Muscle layer of duodenum (tissue), 2 donors: ENCODE measurements at regions not wholly inside any gene's neighbourhood (a gene's known extent, or its start where the extent isn't known, plus 50 kb on each side); places are given as distances from the start of the nearest gene placed in this dataset.

Experiments used
- H3K27ac ChIP-seq: one replicate; pipeline ENCODE4 v1.7.0; 2013; ENCODE audit warnings: mild to moderate bottlenecking, low read length
- H3K27me3 ChIP-seq: one replicate; pipeline ENCODE4 v1.7.0; 2013; ENCODE audit warnings: low read depth, mild to moderate bottlenecking, control low read depth, low read length
- H3K36me3 ChIP-seq, 2 donors: one replicate each; pipeline ENCODE4 v1.7.0; 2013; ENCODE audit warnings: low read length in 2 of 2, control low read depth in 1 of 2, mild to moderate bottlenecking in 1 of 2; ENCODE audit not compliant: insufficient read depth in 2 of 2, control insufficient read depth in 1 of 2
- H3K4me1 ChIP-seq, 2 donors: one replicate each; pipeline ENCODE4 v1.7.0; 2013; ENCODE audit warnings: low read length in 2 of 2, mild to moderate bottlenecking in 2 of 2, control low read depth in 1 of 2, moderate library complexity in 1 of 2; ENCODE audit not compliant: insufficient read depth in 2 of 2, control insufficient read depth in 1 of 2
- H3K4me3 ChIP-seq, 2 donors: one replicate each; pipeline ENCODE4 v1.7.0; 2013; ENCODE audit warnings: low read length in 2 of 2, low read depth in 1 of 2, mild to moderate bottlenecking in 1 of 2
- H3K9me3 ChIP-seq, 2 donors: one replicate each; pipeline ENCODE4 v1.7.0; 2013; ENCODE audit warnings: low read length in 2 of 2, control low read depth in 1 of 2, mild to moderate bottlenecking in 1 of 2; ENCODE audit not compliant: control insufficient read depth in 1 of 2
- donor health status: healthy.

DNA sequence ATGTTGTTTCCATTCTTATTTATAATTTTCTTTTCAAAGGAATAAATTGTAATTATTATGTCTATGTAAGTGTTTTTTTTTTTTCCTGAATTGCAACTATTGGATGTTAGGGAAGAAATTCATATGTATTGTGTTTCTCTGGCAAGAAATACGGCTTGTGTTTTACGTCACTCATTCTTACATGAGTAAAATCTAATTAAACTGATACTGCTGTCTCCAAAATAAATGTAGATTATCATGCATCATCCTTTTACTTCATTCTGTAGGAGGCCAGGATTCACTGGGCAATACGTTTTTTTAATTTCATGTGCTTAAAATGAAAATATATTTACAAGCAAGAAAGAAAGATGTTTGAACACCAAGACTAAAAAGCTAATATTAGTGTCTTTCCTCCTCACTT lies 590.8 kb downstream of the OTOL1 start:
- Histone ChIP-seq H3K27me3 (no peaks in the 10 kb centered on the region), H3K27ac (no peak overlapping the region), H3K4me3 (no peak overlapping the region), H3K9me3 (no peaks in the 10 kb centered on the region), H3K4me1 (no peaks in the 10 kb centered on the region), H3K36me3 (no peaks in the 10 kb centered on the region)

DNA sequence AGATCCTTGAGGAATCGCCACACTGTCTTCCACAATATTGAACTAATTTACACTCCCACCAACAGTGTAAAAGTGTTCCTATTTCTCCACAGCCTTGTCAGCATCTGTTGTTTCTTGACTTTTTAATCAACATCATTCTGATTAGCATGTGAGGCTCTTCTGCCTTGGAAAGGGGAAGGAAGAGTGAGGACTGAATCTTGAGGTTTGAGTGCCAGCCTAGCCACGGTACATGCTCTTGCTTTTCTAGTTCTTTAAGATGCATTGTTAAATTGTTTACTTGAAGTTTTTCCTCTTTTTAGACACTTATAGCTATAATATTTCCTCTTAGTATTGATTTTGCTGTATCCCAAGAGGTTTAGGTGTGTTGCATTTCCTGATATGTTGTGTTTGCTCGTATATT lies 596.1 kb downstream of the OTOL1 start:
- Histone ChIP-seq H3K4me1 (no peaks in the 10 kb centered on the region), H3K27me3 (no peaks in the 10 kb centered on the region), H3K9me3 (no peaks in the 10 kb centered on the region), H3K4me3 (no peak overlapping the region), H3K36me3 (no peaks in the 10 kb centered on the region), H3K27ac (no peak overlapping the region)

DNA sequence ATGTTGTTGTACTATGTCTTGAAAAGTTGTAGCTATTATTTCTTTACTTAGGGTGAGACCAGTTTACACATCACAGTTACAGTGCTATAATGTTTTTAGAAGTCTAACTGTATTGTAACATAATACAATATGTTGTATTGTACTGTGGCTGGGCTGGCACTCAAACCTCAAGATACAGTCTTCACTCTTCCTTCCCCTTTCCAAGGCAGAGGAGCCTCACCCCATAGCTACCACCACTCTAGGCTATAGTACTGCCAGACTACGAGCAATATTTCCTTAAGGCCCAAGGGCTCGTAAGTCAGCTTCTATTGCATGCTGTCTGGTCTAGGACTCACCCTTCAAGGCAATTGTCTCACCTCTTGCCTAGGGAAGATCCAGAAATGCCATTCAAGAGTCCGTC lies 597.7 kb downstream of the OTOL1 start:
- Histone ChIP-seq H3K36me3 (no peaks in the 10 kb centered on the region), H3K9me3 (no peaks in the 10 kb centered on the region), H3K4me3 (no peak overlapping the region), H3K27ac (no peak overlapping the region), H3K27me3 (no peaks in the 10 kb centered on the region), H3K4me1 (no peaks in the 10 kb centered on the region)

DNA sequence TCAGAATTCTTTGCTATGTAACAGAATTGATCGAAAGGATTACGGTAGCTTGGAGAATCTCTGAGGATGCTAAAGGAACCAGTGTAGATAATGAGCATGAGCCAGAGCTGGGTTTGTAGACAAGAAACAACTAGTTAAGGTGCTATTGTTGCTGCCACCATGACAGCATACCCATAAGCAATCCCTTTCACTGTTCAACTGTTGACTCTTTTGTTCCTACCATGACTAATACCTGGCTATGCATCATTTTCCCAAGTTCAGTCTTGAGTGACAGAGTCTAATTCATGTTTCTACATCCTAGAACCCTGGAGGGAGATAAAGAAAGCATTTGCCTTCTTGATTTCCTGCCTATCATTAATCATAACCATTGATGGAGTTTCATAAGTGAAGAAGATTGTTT lies 600.3 kb downstream of the OTOL1 start:
- Histone ChIP-seq H3K4me1 (no peaks in the 10 kb centered on the region), H3K36me3 (no peaks in the 10 kb centered on the region), H3K4me3 (no peak overlapping the region), H3K27me3 (no peaks in the 10 kb centered on the region), H3K9me3 (no peaks in the 10 kb centered on the region), H3K27ac (no peak overlapping the region)

DNA sequence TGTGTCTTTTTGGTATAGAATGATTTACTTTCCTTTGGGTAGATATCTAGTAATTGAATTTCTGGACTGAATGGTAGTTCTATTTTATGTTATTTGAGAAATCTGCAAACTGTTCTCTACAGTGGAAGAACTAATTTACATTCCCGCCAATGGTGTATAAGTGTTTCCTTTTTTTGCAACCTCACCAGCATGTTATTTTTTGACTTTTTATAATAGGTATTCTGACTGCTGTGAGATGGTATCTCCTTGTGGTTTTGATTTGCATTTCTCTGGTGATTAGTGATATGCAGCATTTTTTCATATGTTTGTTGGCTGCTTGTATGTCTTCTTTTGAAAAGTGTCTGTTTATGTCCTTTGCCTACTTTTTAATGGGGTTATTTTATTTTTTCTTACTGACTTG lies 607.2 kb downstream of the OTOL1 start:
- no peaks in the 10 kb centered on the region for H3K27me3 ChIP-seq
- no peaks in the 10 kb centered on the region for H3K4me1 ChIP-seq

DNA sequence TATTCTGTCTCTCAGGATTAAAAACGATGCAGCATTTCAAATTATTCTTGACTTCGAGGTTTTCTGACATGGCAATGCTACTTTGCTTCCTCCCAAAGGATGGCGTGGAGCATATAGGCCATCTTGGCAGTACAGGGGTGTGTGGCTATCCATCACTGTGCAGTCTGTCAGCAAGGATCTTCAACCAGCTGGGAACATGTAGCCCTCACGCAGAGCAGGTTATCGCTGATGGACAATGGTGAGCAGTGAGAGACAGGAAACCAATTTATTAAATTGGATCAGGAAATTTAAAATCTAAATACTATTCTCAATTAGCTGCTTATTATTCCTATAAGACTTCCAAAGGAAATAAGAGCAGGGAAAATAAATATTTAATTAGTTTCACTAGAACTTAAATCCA lies 615.3 kb downstream of the OTOL1 start:
- no peaks in the 10 kb centered on the region for H3K36me3 ChIP-seq
- H3K4me1 ChIP-seq, result peaks cover 0 to 3% of the 10 kb centered on the region in 2 donors
- H3K9me3 ChIP-seq, result no peaks in the 10 kb centered on the region
- no peak overlapping the region for H3K27ac ChIP-seq
- no peak overlapping the region for H3K4me3 ChIP-seq
- no peaks in the 10 kb centered on the region for H3K27me3 ChIP-seq

More for the DNA sequence above, 607.2 kb downstream of the OTOL1 start:
- no peaks in the 10 kb centered on the region for H3K9me3 ChIP-seq
- H3K4me3 ChIP-seq, result no peak overlapping the region
- no peak overlapping the region for H3K27ac ChIP-seq
- H3K36me3 ChIP-seq, result no peaks in the 10 kb centered on the region

DNA sequence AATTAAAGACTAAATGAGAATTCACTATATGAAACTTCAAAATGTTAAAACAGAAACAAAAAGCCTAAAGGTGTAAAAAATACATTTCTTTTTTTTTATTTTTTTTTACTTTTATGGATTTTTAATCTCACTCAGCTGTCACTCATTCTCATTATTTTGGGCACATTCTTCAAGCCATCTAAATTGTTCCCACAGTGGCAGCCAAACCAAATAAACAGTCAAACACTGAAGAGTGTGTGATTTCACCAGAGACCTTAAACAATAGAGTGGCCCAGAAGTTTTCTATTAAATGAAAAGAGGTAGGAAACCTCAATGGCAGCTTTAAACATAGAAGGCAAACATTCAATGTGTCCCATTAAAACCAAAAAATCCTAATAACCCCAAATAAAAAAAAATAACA lies 616.1 kb downstream of the OTOL1 start:
- Histone ChIP-seq H3K9me3 (no peaks in the 10 kb centered on the region), H3K27ac (no peak overlapping the region), H3K4me1 (peaks cover 0 to 3% of the 10 kb centered on the region in 2 donors), H3K4me3 (no peak overlapping the region), H3K27me3 (no peaks in the 10 kb centered on the region), H3K36me3 (no peaks in the 10 kb centered on the region)

DNA sequence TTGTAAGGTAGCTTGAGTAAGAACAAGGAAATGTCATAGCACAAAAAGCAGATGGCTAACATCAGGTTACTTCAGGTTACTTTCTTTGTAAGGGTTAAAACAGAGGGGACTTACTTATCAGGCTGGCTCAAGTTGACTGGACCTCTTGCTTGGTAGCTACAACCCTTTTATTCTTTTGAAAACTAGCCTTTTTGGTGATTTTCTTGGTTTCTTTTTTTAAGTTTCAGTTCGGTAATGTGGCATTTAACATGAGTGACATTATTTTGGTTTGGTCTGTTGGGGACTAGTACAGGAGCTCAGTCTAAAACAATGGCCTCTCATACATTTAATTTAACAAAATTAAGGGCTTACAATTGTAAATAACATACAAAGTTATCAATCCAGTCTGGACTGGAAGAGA lies 621.4 kb downstream of the OTOL1 start:
- peaks cover 0 to 3% of the 10 kb centered on the region in 2 donors for H3K4me1 ChIP-seq
- H3K9me3 ChIP-seq, result no peaks in the 10 kb centered on the region
- no peak overlapping the region for H3K27ac ChIP-seq
- H3K36me3 ChIP-seq, result no peaks in the 10 kb centered on the region
- no peaks in the 10 kb centered on the region for H3K27me3 ChIP-seq
- no peak overlapping the region for H3K4me3 ChIP-seq

DNA sequence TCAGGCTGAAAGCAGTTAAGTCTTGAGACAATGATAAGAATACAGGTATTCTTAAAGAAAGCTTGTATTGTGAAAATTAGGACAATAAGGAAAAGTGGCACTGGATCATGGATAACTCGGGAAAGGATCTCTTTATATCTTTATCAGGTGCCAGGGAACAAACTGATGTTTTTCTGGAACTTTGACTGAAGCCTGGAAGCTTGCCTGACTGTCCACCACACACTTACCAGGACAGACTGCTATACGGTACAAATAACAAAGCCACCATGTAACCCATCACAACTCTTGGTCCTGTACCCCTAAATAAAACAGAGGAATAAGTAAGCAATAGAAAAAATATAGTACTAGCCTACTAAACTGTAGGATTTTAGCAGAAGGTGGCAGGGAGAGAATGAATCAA lies 623.0 kb downstream of the OTOL1 start:
- H3K36me3 ChIP-seq, result no peaks in the 10 kb centered on the region
- H3K4me1 ChIP-seq, result peaks cover 0 to 3% of the 10 kb centered on the region in 2 donors
- no peak overlapping the region for H3K4me3 ChIP-seq
- no peaks in the 10 kb centered on the region for H3K9me3 ChIP-seq
- H3K27me3 ChIP-seq, result no peaks in the 10 kb centered on the region
- H3K27ac ChIP-seq, result no peak overlapping the region

DNA sequence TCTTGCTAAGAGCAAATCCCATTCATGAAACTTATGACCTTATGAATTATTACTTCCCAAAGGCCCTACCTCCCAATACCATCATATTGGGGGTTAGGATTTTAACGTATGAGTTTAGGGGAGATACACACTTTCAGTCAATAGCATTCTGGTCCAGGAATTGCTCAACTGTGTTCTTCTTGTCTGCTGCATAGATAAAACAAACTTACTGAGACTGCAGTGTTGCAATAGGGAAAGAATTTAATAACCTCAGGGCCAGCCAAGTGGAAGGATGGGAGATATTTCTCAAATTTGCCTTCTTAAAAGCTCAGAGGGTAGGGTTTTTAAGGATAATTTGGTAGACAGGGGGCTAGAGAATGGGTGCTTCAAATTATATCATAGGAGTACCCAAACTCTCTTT lies 625.8 kb downstream of the OTOL1 start:
- Histone ChIP-seq H3K4me1 (no peaks in the 10 kb centered on the region), H3K9me3 (no peaks in the 10 kb centered on the region), H3K4me3 (no peak overlapping the region), H3K36me3 (no peaks in the 10 kb centered on the region), H3K27ac (no peak overlapping the region), H3K27me3 (no peaks in the 10 kb centered on the region)

DNA sequence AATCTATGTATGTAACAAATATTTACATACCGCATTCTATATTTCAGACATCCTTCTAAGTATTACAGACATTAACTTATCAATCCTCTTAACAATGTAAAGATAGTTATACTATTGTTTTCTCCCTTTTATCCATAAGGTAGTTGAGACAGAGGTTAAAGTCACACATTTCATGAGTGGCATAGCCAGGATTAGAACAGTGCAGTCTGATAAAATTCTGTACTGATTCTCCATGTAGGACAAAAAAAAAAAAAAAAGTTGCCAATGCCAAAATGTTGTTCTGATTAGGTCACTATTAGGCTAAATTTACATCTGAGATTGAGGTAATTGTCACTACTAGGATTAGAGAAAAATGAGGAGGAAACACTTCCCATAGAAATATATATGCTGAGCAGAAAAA lies 629.2 kb downstream of the OTOL1 start:
- H3K27me3 ChIP-seq, result no peaks in the 10 kb centered on the region
- no peak overlapping the region for H3K4me3 ChIP-seq
- H3K9me3 ChIP-seq, result no peaks in the 10 kb centered on the region
- no peaks in the 10 kb centered on the region for H3K4me1 ChIP-seq
- no peaks in the 10 kb centered on the region for H3K36me3 ChIP-seq
- H3K27ac ChIP-seq, result no peak overlapping the region

DNA sequence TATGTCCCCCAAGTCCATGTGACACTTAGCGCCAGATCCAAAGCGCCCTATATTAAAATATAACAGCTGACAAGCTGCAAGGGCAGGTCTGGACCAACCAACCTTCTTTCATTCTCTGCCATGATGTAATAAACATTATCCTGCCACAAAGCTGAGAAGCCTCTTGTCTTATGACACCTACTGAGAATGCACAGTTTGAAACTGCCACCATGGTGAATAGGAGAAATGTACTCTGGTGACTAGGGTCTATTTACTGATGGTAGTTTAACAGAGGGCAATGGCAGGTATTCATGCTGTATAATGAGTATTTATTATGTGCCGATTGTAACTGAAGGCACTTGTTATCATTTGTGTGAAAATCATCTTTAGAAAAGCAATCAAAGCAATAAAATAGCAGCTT lies 634.0 kb downstream of the OTOL1 start:
- H3K4me3 ChIP-seq, result no peak overlapping the region
- H3K9me3 ChIP-seq, result no peaks in the 10 kb centered on the region
- H3K27ac ChIP-seq, result no peak overlapping the region
- H3K27me3 ChIP-seq, result no peaks in the 10 kb centered on the region
- H3K36me3 ChIP-seq, result no peaks in the 10 kb centered on the region
- no peaks in the 10 kb centered on the region for H3K4me1 ChIP-seq
